Endodermal cell (in vitro differentiated cells): ENCODE measurements at regions not wholly inside any gene's neighbourhood (a gene's known extent, or its start where the extent isn't known, plus 50 kb on each side); places are given as distances from the start of the nearest gene placed in this dataset.
"Not testable (repeated sequence)": the region's sequence is repeated elsewhere in the genome, so short reads cannot be mapped to it uniquely, and the experiment has no call there.

Source experiments
- DNase-seq: peaks from one replicate; pipeline ENCODE4 v3.0.0-alpha.2; 2017
- H3K27ac ChIP-seq: 2 replicates; pipeline ENCODE4 v1.5.1; 2013; ENCODE audit warnings: mild to moderate bottlenecking, low read depth, low read length, moderate library complexity
- H3K27me3 ChIP-seq: 2 replicates; pipeline ENCODE4 v1.6.1; 2013; ENCODE audit warnings: mild to moderate bottlenecking, low read length, moderate library complexity; ENCODE audit not compliant: insufficient read depth, control insufficient read depth, poor library complexity, severe bottlenecking
- H3K36me3 ChIP-seq: 2 replicates; pipeline ENCODE4 v1.7.0; 2013; ENCODE audit warnings: mild to moderate bottlenecking, low read length, moderate library complexity; ENCODE audit not compliant: control insufficient read depth, insufficient read depth
- H3K4me1 ChIP-seq: one replicate; pipeline ENCODE4 v1.7.0; 2013; ENCODE audit warnings: low read length; ENCODE audit not compliant: control insufficient read depth, insufficient read depth
- H3K4me3 ChIP-seq: 2 replicates; pipeline ENCODE4 v1.5.1; 2013; ENCODE audit warnings: mild to moderate bottlenecking, low read length, moderate library complexity
- H3K9ac ChIP-seq: 2 replicates; pipeline ENCODE4 v1.6.1; 2013; ENCODE audit warnings: mild to moderate bottlenecking, low read length, moderate library complexity; ENCODE audit not compliant: poor library complexity, severe bottlenecking; ENCODE audit errors: extremely low read depth
- H3K9me3 ChIP-seq: 2 replicates; pipeline ENCODE4 v1.6.1; 2013; ENCODE audit warnings: mild to moderate bottlenecking, low read length, moderate library complexity; ENCODE audit not compliant: control insufficient read depth
- H3K27ac Mint-ChIP-seq: 2 replicates; pipeline ENCODE4 v1.8.0; 2020; ENCODE audit warnings: mixed read lengths
- H3K27me3 Mint-ChIP-seq: 2 replicates; pipeline ENCODE4 v1.8.0; 2021; ENCODE audit warnings: mild to moderate bottlenecking, mixed read lengths; ENCODE audit not compliant: insufficient read depth
- H3K36me3 Mint-ChIP-seq: 2 replicates; pipeline ENCODE4 v1.8.0; 2020; ENCODE audit warnings: low read depth, mixed read lengths
- H3K4me1 Mint-ChIP-seq: 2 replicates; pipeline ENCODE4 v1.8.0; 2020; ENCODE audit warnings: mixed read lengths
- H3K4me3 Mint-ChIP-seq: 2 replicates; pipeline ENCODE4 v1.8.0; 2020; ENCODE audit warnings: mild to moderate bottlenecking, moderate library complexity, mixed read lengths
- H3K9me3 Mint-ChIP-seq: 2 replicates; pipeline ENCODE4 v1.8.0; 2020; ENCODE audit warnings: mild to moderate bottlenecking, mixed read lengths
- CTCF ChIP-seq: fragments of 200-600 bp; sonication (generic); conservative IDR thresholded peaks from 2 replicates; pipeline ENCODE4 v1.5.0; 2021; ENCODE audit warnings: antibody characterized with exemption, mild to moderate bottlenecking
- WGBS, 2 experiments: methylation state at CpG; one replicate each; pipeline versions ENCODE4 v1.1.5 to v1.1.7; 2013; ENCODE audit warnings: missing lambda C conversion rate in 2 of 2, mixed read lengths in 1 of 2; ENCODE audit not compliant: insufficient coverage in 1 of 2, insufficient read length in 1 of 2; 5-methylcytosine and 5-hydroxymethylcytosine counted together

DNA sequence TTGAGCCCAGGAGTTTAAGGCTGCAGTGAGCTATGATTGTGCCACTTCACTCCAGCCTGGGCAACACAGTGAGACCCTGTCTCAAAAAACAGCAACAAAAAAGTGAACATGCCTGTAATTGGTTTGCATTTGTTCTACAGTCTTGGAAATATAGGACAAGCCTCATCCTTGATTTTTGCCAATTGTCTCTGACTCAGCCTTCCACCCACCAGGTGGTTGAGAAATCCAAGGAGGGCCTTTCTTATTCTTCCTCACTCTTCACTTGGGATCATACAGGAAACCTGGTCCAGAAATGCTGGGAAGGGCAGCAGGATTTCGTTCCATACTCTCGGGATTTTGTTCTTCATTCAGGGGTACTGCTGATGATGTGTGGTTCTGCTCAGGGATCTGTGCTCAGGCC lies 94.6 kb downstream of the CDC42EP3 start:
- H3K9me3 ChIP-seq, result peaks cover 26% of the 10 kb centered on the region
- no peak overlapping the region for H3K27ac ChIP-seq
- H3K4me1 ChIP-seq, result no peaks in the 10 kb centered on the region
- H3K9me3 Mint-ChIP-seq, result peaks cover 22% of the 10 kb centered on the region
- no peak for TF ChIP-seq CTCF
- WGBS, 2 experiments, result 85 to 96% methylated on average over 2 of the region's 2 CpGs
- H3K27ac Mint-ChIP-seq, result no peak overlapping the region
- H3K27me3 ChIP-seq, result no peaks in the 10 kb centered on the region
- no peak overlapping the region for H3K4me3 Mint-ChIP-seq
- H3K9ac ChIP-seq, result no peak overlapping the region
- no peak overlapping the region for H3K4me3 ChIP-seq
- no peaks in the 10 kb centered on the region for H3K36me3 ChIP-seq
- peaks cover 11% of the 10 kb centered on the region for H3K36me3 Mint-ChIP-seq
- H3K27me3 Mint-ChIP-seq, result no peaks in the 10 kb centered on the region
- DNase-seq, result no peak
- H3K4me1 Mint-ChIP-seq, result no peaks in the 10 kb centered on the region

DNA sequence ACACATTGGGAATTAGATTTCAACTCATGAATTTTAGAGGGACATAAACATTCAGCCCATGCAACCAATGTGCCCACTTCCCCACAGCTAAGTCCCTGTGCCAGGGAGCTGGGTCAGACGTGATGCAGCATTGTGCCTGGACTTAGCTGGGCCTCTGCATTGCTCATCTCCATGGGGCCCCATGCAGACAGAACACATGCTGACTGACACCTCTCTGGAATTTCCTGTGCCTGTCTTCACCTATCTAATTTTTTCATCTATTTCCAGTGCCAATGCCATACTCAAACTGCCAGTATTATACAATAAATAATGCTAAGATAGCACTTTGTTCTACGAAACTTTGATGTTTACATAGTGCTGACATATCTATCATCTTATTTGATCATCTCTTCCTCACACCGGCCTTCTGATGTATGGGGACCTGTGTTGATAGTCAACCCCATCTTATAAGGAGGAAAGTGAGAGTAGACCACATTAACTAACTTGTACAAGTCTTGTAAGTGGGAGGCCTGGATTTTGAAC lies 92.2 kb downstream of the CDC42EP3 start:
- peaks cover 22% of the 10 kb centered on the region for H3K9me3 Mint-ChIP-seq
- Histone ChIP-seq H3K9ac (no peak overlapping the region), H3K9me3 (peaks cover 26% of the 10 kb centered on the region), H3K27me3 (no peaks in the 10 kb centered on the region), H3K27ac (no peak overlapping the region), H3K4me3 (no peak overlapping the region), H3K36me3 (no peaks in the 10 kb centered on the region), H3K4me1 (no peaks in the 10 kb centered on the region)
- H3K4me3 Mint-ChIP-seq, result no peak overlapping the region
- no peak overlapping the region for H3K27ac Mint-ChIP-seq
- H3K27me3 Mint-ChIP-seq, result no peaks in the 10 kb centered on the region
- no peak for TF ChIP-seq CTCF
- DNase-seq, result no peak
- H3K4me1 Mint-ChIP-seq, result peaks cover 4% of the 10 kb centered on the region
- H3K36me3 Mint-ChIP-seq, result peaks cover 11% of the 10 kb centered on the region
- WGBS, 2 experiments, result 99 to 100% methylated on average over 1 to 3 of the region's 3 CpGs

DNA sequence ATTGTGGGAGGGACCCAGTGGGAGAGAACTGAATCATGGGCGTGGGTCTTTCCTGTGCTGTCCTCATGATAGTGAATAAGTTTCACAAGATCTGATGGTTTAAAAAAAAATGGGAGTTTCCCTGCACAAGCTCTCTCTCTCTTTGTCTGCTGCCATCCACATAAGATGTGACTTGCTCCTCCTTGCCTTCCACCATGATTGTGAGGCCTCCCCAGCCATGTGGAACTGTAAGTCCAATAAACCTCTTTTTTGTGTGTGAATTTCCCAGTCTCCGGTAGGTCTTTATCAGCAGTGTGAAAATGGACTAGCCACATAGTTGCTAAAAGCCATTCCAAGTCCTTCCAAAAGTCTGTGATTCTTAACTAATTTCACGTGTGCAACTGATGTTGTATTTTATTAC lies 91.5 kb downstream of the CDC42EP3 start:
- H3K27ac ChIP-seq, H3K4me1 ChIP-seq, H3K27me3 Mint-ChIP-seq, H3K27ac Mint-ChIP-seq, H3K4me1 Mint-ChIP-seq, DNase-seq, H3K4me3 Mint-ChIP-seq, H3K36me3 ChIP-seq, H3K9ac ChIP-seq, H3K27me3 ChIP-seq, H3K4me3 ChIP-seq: not testable (repeated sequence)
- 87 to 88% methylated on average over 2 to 3 of the region's 3 CpGs for WGBS, 2 experiments
- Mint-ChIP-seq H3K36me3 (peaks cover 11% of the 10 kb centered on the region), H3K9me3 (peaks cover 22% of the 10 kb centered on the region)
- peaks cover 26% of the 10 kb centered on the region for H3K9me3 ChIP-seq

GRCh38 chr2:37581433-37581832 lies 90.0 kb downstream of the CDC42EP3 start:
- H3K9me3 ChIP-seq, result peaks cover 20% of the 10 kb centered on the region
- no peak overlapping the region for H3K4me3 Mint-ChIP-seq
- no peak for DNase-seq
- no peak for TF ChIP-seq CTCF
- peaks cover 8% of the 10 kb centered on the region for H3K4me1 ChIP-seq
- H3K27ac ChIP-seq, result no peak overlapping the region
- H3K36me3 Mint-ChIP-seq, result peaks cover 5% of the 10 kb centered on the region
- WGBS, 2 experiments, result 93 to 95% methylated on average over 3 to 4 of the region's 5 CpGs
- no peak overlapping the region for H3K4me3 ChIP-seq
- no peaks in the 10 kb centered on the region for H3K27me3 ChIP-seq
- no peaks in the 10 kb centered on the region for H3K36me3 ChIP-seq
- H3K4me1 Mint-ChIP-seq, result peaks cover 16% of the 10 kb centered on the region
- H3K9ac ChIP-seq, result no peak overlapping the region
- no peaks in the 10 kb centered on the region for H3K27me3 Mint-ChIP-seq
- peaks cover 16% of the 10 kb centered on the region for H3K9me3 Mint-ChIP-seq
- no peak overlapping the region for H3K27ac Mint-ChIP-seq
